Tibial nerve (tissue), 4 donors: ENCODE measurements at regions not wholly inside any gene's neighbourhood (a gene's known extent, or its start where the extent isn't known, plus 50 kb on each side); places are given as distances from the start of the nearest gene placed in this dataset.

Experiments
- EP300 ChIP-seq, 2 donors: sonication (generic); formaldehyde crosslinking; IDR thresholded peaks; one replicate each; pipeline ENCODE4 v1.6.1; 2017; ENCODE audit warnings: antibody characterized with exemption in 2 of 2, mild to moderate bottlenecking in 1 of 2
- POLR2A ChIP-seq, 2 donors: fragments of 450-650 bp; IDR thresholded peaks; one replicate each; pipeline ENCODE4 v1.6.1; 2017; ENCODE audit warnings: antibody characterized with exemption in 2 of 2, mild to moderate bottlenecking in 2 of 2, moderate library complexity in 2 of 2
- TF ChIP-seq, protein P1 (sequence below), 5 experiments: fragments of 200-600 bp in 3 of 5; fragments of 450-650 bp in 2 of 5; sonication (generic) in 3 of 5; IDR thresholded peaks; one replicate each; pipeline ENCODE4 v1.5.1; 2016 to 2019; ENCODE audit warnings: antibody characterized with exemption in 5 of 5, mild to moderate bottlenecking in 3 of 5, moderate library complexity in 2 of 5

DNA sequence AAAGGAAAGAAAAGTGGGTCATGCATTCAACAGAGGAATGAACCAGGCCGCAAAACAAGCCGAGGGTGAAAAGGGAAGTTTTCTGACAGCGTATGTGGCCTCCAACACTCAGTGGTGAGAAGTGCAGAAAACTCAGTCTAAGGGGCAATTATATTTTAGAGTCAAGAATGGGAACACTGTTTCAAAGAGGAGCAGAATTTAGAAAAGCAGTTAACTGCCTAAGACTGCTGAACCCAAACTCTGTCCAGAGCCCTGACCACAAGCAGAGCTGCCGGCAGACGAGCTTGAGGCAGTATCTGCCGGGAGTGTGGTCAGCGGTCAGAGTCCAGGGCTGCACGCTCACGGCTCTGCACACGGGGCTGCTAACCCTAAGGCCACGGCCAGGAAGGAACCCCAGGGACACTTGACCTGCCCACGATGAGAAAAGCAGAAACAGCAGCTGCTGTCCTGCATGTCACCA is 347.0 kb upstream of the ID2 start:
- TF ChIP-seq, protein P1, sequence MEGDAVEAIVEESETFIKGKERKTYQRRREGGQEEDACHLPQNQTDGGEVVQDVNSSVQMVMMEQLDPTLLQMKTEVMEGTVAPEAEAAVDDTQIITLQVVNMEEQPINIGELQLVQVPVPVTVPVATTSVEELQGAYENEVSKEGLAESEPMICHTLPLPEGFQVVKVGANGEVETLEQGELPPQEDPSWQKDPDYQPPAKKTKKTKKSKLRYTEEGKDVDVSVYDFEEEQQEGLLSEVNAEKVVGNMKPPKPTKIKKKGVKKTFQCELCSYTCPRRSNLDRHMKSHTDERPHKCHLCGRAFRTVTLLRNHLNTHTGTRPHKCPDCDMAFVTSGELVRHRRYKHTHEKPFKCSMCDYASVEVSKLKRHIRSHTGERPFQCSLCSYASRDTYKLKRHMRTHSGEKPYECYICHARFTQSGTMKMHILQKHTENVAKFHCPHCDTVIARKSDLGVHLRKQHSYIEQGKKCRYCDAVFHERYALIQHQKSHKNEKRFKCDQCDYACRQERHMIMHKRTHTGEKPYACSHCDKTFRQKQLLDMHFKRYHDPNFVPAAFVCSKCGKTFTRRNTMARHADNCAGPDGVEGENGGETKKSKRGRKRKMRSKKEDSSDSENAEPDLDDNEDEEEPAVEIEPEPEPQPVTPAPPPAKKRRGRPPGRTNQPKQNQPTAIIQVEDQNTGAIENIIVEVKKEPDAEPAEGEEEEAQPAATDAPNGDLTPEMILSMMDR (IDR thresholded peaks at IDR 0.05): no peak
- TF ChIP-seq POLR2A (IDR thresholded peaks at IDR 0.05) (no peak), EP300 (IDR thresholded peaks at IDR 0.05) (no peak)
